ENCODE measurements at regions not wholly inside any gene's neighbourhood (a gene's known extent, or its start where the extent isn't known, plus 50 kb on each side); places are given as distances from the start of the nearest gene placed in this dataset.

DNA sequence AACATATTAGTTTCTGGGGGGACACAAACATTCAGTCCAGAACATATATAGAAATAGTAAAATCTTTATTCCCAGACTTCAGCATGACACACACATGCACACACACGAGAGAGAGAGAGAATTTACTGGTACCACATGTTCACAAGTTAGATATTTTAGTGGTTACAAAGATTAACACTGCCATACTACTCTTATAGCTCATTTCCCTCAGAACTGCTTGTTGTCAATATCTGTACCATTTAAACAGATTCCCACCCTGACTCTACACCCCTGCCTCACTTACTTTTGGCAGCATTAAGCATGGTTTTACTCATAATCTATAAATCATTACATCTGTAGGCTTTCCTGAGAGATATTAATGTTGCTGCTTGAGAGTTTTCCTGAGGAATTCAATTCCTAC, 524.7 kb upstream of the HTR2A start:
- TF ChIP-seq, protein P1, sequence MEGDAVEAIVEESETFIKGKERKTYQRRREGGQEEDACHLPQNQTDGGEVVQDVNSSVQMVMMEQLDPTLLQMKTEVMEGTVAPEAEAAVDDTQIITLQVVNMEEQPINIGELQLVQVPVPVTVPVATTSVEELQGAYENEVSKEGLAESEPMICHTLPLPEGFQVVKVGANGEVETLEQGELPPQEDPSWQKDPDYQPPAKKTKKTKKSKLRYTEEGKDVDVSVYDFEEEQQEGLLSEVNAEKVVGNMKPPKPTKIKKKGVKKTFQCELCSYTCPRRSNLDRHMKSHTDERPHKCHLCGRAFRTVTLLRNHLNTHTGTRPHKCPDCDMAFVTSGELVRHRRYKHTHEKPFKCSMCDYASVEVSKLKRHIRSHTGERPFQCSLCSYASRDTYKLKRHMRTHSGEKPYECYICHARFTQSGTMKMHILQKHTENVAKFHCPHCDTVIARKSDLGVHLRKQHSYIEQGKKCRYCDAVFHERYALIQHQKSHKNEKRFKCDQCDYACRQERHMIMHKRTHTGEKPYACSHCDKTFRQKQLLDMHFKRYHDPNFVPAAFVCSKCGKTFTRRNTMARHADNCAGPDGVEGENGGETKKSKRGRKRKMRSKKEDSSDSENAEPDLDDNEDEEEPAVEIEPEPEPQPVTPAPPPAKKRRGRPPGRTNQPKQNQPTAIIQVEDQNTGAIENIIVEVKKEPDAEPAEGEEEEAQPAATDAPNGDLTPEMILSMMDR (IDR thresholded peaks at IDR 0.05), result no peak
- no peak for TF ChIP-seq POLR2A (IDR thresholded peaks at IDR 0.05)
- intact Hi-C loops (cut with DNase I; ENCODE audit: low total_unique reads), result no loop called here
- no peaks in the 10 kb centered on the region for H3K4me1 ChIP-seq
- no peaks in the 10 kb centered on the region for H3K36me3 ChIP-seq
- H3K4me3 ChIP-seq, result no peak overlapping the region
- DNase-seq, result no peak
- no peaks in the 10 kb centered on the region for H3K27me3 ChIP-seq
- no peaks in the 10 kb centered on the region for H3K9me3 ChIP-seq
- H3K27ac ChIP-seq, result no peak overlapping the region

DNA sequence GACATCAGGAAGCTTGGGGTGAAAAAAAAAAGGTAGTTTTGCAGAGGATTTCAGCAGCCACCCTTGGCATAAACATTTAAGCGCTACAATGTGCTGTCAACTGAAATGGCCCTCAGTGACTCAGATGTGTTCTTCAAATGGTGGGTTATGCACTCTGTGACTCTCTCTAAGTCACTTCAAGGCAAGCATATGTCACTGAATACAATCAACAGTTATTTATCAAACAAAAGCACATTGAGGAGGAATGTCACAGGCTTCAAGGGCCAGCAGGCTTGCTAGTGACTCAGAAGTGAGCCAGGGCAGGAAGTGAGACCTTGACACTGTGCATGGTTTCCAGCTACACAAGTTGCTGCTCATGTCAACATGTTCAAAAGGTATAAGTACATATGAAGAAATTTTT, 523.7 kb upstream of the HTR2A start:
- Histone ChIP-seq H3K27ac (no peak overlapping the region), H3K36me3 (no peaks in the 10 kb centered on the region), H3K9me3 (no peaks in the 10 kb centered on the region), H3K4me3 (no peak overlapping the region), H3K4me1 (no peaks in the 10 kb centered on the region), H3K27me3 (no peaks in the 10 kb centered on the region)
- DNase-seq, result no peak
- intact Hi-C loops (cut with DNase I; ENCODE audit: low total_unique reads), result no loop called here
- TF ChIP-seq, protein P1 (IDR thresholded peaks at IDR 0.05), result no peak
- TF ChIP-seq POLR2A (IDR thresholded peaks at IDR 0.05), result no peak

DNA sequence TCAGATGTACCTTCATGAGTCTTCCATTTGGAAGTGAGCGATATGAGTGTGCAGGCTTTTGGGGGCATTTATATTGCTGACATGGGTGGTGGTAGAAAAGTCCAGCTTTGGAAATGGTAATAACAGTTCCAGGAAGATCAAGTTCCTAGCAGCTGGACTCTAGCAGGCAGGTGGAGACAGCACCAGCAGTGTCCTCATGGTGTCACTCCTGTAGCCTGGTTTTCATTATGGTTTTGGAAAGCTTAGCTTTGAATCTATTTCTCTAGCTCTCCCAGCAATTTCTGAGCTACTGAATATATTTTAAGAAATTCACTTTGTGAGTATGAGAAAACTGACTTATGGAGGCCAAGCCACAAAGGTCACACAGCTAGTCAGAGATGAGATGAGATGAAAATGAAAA, 523.2 kb upstream of the HTR2A start:
- Histone ChIP-seq H3K27ac (no peak overlapping the region), H3K9me3 (no peaks in the 10 kb centered on the region), H3K36me3 (no peaks in the 10 kb centered on the region), H3K4me3 (no peak overlapping the region), H3K27me3 (no peaks in the 10 kb centered on the region), H3K4me1 (no peaks in the 10 kb centered on the region)
- TF ChIP-seq, protein P1 (IDR thresholded peaks at IDR 0.05), result no peak
- no peak for TF ChIP-seq POLR2A (IDR thresholded peaks at IDR 0.05)
- intact Hi-C loops (cut with DNase I; ENCODE audit: low total_unique reads), result no loop called here
- no peak for DNase-seq

- DNase-seq, result no peak
- no peak overlapping the region for H3K27ac ChIP-seq
- no peaks in the 10 kb centered on the region for H3K36me3 ChIP-seq
- H3K4me1 ChIP-seq, result no peaks in the 10 kb centered on the region
- H3K9me3 ChIP-seq, result no peaks in the 10 kb centered on the region
- intact Hi-C loops (cut with DNase I; ENCODE audit: low total_unique reads), result no loop called here
- no peaks in the 10 kb centered on the region for H3K27me3 ChIP-seq
- H3K4me3 ChIP-seq, result no peak overlapping the region
- TF ChIP-seq POLR2A (IDR thresholded peaks at IDR 0.05), result no peak
- TF ChIP-seq, protein P1 (IDR thresholded peaks at IDR 0.05), result no peak
Observed at GRCh38 chr13:47418206-47418920, 521.5 kb upstream of the HTR2A start.

DNA sequence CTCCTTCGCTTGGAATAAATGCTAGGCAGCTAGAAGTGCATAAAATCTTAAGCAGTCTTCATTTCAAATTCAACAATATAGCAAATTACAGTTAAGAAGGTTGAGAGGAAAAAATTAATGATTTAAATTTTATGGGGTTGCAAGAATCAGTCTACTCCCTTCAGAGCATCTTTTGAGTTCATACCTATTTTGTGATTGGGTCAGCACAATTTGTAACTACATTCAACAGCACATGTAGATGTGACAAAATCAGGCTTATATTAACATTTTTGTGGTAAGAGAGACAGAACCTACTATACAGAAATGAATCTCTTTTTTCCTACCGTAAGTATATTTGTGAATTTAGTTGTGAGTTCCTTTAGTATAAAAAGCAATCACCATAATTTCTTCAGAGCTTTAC, 520.6 kb upstream of the HTR2A start:
- Histone ChIP-seq H3K27me3 (no peaks in the 10 kb centered on the region), H3K9me3 (no peaks in the 10 kb centered on the region), H3K4me1 (no peaks in the 10 kb centered on the region), H3K36me3 (no peaks in the 10 kb centered on the region), H3K27ac (no peak overlapping the region), H3K4me3 (no peak overlapping the region)
- TF ChIP-seq, protein P1 (IDR thresholded peaks at IDR 0.05), result no peak
- no peak for TF ChIP-seq POLR2A (IDR thresholded peaks at IDR 0.05)
- intact Hi-C loops (cut with DNase I; ENCODE audit: low total_unique reads), result no loop called here
- no peak for DNase-seq
